Naive thymus-derived CD8-positive, alpha-beta T cell (primary cell): ENCODE measurements at regions not wholly inside any gene's neighbourhood (a gene's known extent, or its start where the extent isn't known, plus 50 kb on each side); places are given as distances from the start of the nearest gene placed in this dataset.
"Not testable (repeated sequence)": the region's sequence is repeated elsewhere in the genome, so short reads cannot be mapped to it uniquely, and the experiment has no call there.

ENCODE experiments used
- ATAC-seq, 2 donors: fragments of 150-1000 bp; cut with Tn5 transposase in 1 of 2; sonication (Bioruptor Pico), chemical (Tn5 transposase) in 1 of 2; 1 replicate in 1 of 2; 2 replicates in 1 of 2; pipeline ENCODE4 v1.10.0; 2021; ENCODE audit warnings: mild to moderate bottlenecking in 2 of 2, moderate library complexity in 2 of 2
- POLR2A ChIA-PET: fragments of 350-600 bp; sonication (Branson Sonifier 250); formaldehyde crosslinking; loops from one replicate; lab custom pipeline; 2021; ENCODE audit warnings: antibody characterized with exemption; lab: Charles Lee
- DNase-seq, 10 donors: peaks; one replicate each; pipeline versions ENCODE4 v3.0.0 to v3.0.0-alpha.2; 2020 to 2022
- H3K27ac Mint-ChIP-seq, 10 donors: one replicate each; pipeline ENCODE4 v1.8.0; 2020 to 2022; ENCODE audit warnings: mild to moderate bottlenecking in 10 of 10, mixed read lengths in 10 of 10, moderate library complexity in 4 of 10, inconsistent platforms in 1 of 10
- H3K27me3 Mint-ChIP-seq, 5 donors: one replicate each; pipeline ENCODE4 v1.8.0; 2021 to 2022; ENCODE audit warnings: mixed read lengths in 5 of 5
- H3K36me3 Mint-ChIP-seq, 3 donors: one replicate each; pipeline ENCODE4 v1.8.0; 2020 to 2022; ENCODE audit warnings: mixed read lengths in 3 of 3, mild to moderate bottlenecking in 2 of 3, inconsistent platforms in 1 of 3
- H3K4me1 Mint-ChIP-seq, 4 donors: one replicate each; pipeline ENCODE4 v1.8.0; 2021 to 2022; ENCODE audit warnings: mixed read lengths in 4 of 4
- H3K4me3 Mint-ChIP-seq, 10 donors: one replicate each; pipeline ENCODE4 v1.8.0; 2020 to 2022; ENCODE audit warnings: mild to moderate bottlenecking in 10 of 10, mixed read lengths in 10 of 10, moderate library complexity in 6 of 10, inconsistent platforms in 1 of 10
- H3K9me3 Mint-ChIP-seq, 9 donors: one replicate each; pipeline ENCODE4 v1.8.0; 2020 to 2022; ENCODE audit warnings: mixed read lengths in 9 of 9, mild to moderate bottlenecking in 3 of 9, inconsistent platforms in 1 of 9, moderate library complexity in 1 of 9

DNA sequence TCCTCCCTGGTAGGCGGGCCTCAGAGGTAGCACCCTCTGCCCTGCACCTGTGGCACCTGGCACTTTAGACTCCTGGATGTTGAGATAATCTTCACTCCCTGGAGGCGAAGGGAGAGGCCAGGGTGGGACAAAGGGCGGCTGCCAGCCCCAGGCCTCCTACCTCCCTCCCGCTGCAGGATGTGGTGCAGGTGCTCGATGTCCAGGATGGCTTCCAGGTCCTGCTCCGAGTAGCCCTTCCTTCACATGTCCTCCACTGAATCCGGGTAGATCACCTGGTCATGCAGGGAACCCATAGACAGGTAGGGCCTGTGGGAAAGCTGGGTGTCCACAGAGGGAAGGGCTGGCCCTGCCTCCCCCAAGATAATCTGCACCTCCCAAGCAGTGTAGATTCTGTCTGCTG, 1075.6 kb downstream of the RPIA start:
- DNase-seq, ATAC-seq, H3K4me3 Mint-ChIP-seq, POLR2A ChIA-PET, H3K27ac Mint-ChIP-seq, H3K4me1 Mint-ChIP-seq: not testable (repeated sequence)
- peaks cover 4 to 27% (median 14%) of the 10 kb centered on the region in 3 donors for H3K36me3 Mint-ChIP-seq
- peaks cover 0 to 58% (median 28%) of the 10 kb centered on the region in 9 donors for H3K9me3 Mint-ChIP-seq
- H3K27me3 Mint-ChIP-seq, result peaks cover 27 to 73% (median 53%) of the 10 kb centered on the region in 5 donors

DNA sequence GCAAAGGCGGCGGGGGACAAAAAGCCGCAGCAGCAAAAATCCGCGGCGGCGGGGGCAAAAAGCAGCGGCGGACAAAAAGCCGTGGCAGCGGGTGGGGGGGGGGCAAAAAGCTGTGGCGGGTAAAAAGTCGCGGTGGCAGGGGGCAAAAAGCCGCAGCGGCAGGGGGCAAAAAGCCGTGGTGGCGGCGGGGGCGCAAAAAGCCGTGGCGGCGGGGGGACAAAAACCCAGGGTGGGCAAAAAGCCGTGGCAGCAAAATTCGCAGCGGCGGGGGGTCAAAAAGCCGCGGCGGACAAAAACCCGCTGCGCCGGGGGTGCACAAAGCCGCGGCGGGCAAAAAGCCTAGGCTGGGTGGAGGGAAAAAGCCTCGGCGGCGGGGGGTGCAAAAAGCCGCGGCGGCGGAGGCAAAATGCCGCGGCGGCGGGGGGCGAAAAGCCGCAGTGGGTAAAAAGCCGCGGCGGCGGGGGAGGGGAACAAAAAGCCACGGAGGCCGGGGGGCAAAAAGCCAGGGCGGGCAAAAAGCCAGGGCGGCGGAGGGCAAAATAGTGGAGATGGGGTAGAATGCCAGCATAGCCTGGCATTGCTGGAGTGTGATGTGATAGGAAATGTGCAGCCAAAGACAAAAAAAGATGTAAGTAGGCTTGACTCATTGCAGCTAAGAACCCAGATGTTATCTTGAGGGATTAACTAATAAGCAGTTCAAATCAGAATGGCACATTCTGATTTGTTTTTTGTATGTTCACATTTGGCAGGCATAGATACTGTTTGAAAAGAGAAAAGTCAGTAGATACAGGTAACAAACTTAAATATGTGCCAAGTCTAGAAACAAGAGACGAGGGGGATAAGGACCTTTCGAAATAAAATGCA, 1076.3 kb downstream of the RPIA start:
- H3K27me3 Mint-ChIP-seq, result peaks cover 27 to 70% (median 51%) of the 10 kb centered on the region in 5 donors
- POLR2A ChIA-PET, result no interaction called here
- H3K4me1 Mint-ChIP-seq, result peaks cover 0 to 3% (median 1%) of the 10 kb centered on the region in 4 donors
- no peak overlapping the region for H3K4me3 Mint-ChIP-seq
- DNase-seq, result no peak
- H3K27ac Mint-ChIP-seq, result no peak overlapping the region
- H3K9me3 Mint-ChIP-seq, result peaks cover 0 to 60% (median 30%) of the 10 kb centered on the region in 9 donors
- no peak for ATAC-seq
- peaks cover 4 to 30% (median 14%) of the 10 kb centered on the region in 3 donors for H3K36me3 Mint-ChIP-seq

DNA sequence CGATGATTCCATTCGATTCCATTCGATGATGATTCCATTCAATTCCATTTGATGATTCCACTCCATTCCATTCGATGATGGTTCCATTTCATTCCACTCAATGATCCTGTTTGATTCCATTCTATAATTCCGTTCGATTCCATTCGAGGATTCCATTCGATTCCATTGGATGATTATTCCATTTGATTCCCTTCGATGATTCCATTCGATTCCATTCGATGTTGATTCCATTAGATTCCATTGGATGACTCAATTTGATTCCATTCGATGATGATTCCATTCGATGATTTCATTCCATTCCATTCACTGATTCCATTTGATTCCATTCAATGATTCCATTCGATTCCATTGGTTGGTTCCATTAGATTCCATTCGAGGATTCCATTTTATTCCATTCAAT, 1084.4 kb downstream of the RPIA start:
- ATAC-seq, result no peak
- Mint-ChIP-seq H3K36me3 (peaks cover 2 to 78% (median 22%) of the 10 kb centered on the region in 3 donors), H3K27ac (no peak overlapping the region)

DNA sequence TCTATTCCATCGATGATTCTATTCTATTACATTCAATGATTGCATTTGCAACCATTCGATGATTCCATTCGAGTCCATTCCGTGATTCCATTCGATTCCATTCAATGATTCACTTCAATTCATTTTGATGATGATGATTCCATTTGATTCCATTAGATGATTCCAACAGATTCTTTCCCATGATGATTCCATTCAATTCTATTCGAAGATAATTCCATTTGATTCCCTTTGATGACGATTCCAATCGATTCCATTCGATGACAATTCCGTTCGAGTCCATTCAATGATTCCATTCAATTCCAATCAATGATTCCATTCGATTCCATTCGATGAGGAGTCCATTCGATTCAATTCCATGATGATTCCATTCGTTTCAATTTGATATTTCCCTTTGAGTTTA, 1088.8 kb downstream of the RPIA start:
- H3K9me3 Mint-ChIP-seq, result peaks cover 24 to 100% (median 97%) of the 10 kb centered on the region in 9 donors
- H3K27ac Mint-ChIP-seq, result no peak overlapping the region
- no peak for ATAC-seq
- H3K4me1 Mint-ChIP-seq, result peaks cover 0 to 8% (median 0%) of the 10 kb centered on the region in 4 donors
- peaks cover 4 to 87% (median 27%) of the 10 kb centered on the region in 3 donors for H3K36me3 Mint-ChIP-seq
- H3K4me3 Mint-ChIP-seq, result no peak overlapping the region
- H3K27me3 Mint-ChIP-seq, result no peaks in the 10 kb centered on the region
- DNase-seq, result no peak
- POLR2A ChIA-PET, result no interaction called here

More for the DNA sequence above, 1084.4 kb downstream of the RPIA start:
- H3K4me1 Mint-ChIP-seq, result peaks cover 0 to 2% (median 0%) of the 10 kb centered on the region in 4 donors
- H3K4me3 Mint-ChIP-seq, result peak overlapping the region in 1 of 10 donors; percentile 4
- peaks cover 12 to 96% (median 89%) of the 10 kb centered on the region in 9 donors for H3K9me3 Mint-ChIP-seq
- no peak for DNase-seq
- peaks cover 0 to 4% (median under 1%) of the 10 kb centered on the region in 5 donors for H3K27me3 Mint-ChIP-seq
- POLR2A ChIA-PET, result no interaction called here

DNA sequence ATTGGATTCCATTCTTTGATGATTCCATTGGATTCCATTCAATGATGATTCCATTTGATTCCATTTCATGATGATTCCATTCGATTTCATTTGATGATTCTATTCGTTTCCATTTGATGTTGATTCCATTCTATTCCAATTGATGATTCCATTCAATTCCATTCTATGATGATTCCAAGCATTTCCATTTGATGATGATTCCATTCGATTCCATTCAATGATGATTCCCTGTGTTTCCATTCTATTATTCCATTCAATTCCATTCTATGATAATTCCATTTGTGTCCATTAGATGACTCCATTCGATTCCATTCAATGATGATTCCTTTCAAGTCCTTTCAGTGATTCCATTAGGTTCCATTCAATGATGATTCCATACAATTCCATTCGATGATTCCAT, 1090.5 kb downstream of the RPIA start:
- H3K27ac Mint-ChIP-seq, result no peak overlapping the region
- peaks cover 4 to 79% (median 22%) of the 10 kb centered on the region in 3 donors for H3K36me3 Mint-ChIP-seq
- DNase-seq, result no peak
- POLR2A ChIA-PET, result no interaction called here
- ATAC-seq, result no peak
- peaks cover 0 to 6% (median 0%) of the 10 kb centered on the region in 4 donors for H3K4me1 Mint-ChIP-seq
- H3K27me3 Mint-ChIP-seq, result no peaks in the 10 kb centered on the region
- peaks cover 24 to 100% (median 90%) of the 10 kb centered on the region in 9 donors for H3K9me3 Mint-ChIP-seq
- H3K4me3 Mint-ChIP-seq, result no peak overlapping the region

DNA sequence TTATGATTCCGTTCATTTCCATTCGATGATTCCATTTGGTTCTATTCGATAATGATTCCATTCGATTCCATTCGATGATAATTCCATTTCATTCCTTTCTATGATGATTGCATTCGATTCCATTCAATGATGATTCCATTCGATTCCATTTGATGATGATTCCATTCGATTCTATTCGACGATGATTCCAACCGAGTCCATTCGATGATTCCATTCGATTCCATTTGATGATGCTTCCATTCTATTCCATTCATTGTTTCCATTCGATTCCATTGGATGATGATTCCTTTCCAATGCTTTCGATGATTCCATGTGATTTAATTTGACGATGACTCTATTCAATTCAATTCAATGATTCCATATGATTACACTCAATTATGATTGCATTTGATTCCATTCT, 1093.5 kb downstream of the RPIA start:
- DNase-seq, result no peak
- peaks cover 21 to 100% (median 93%) of the 10 kb centered on the region in 9 donors for H3K9me3 Mint-ChIP-seq
- no peak overlapping the region for H3K27ac Mint-ChIP-seq
- H3K36me3 Mint-ChIP-seq, result peaks cover 4 to 74% (median 21%) of the 10 kb centered on the region in 3 donors
- no peak overlapping the region for H3K4me3 Mint-ChIP-seq
- POLR2A ChIA-PET, result no interaction called here
- ATAC-seq, result no peak
- no peaks in the 10 kb centered on the region for H3K27me3 Mint-ChIP-seq
- peaks cover 0 to 6% (median 0%) of the 10 kb centered on the region in 4 donors for H3K4me1 Mint-ChIP-seq

DNA sequence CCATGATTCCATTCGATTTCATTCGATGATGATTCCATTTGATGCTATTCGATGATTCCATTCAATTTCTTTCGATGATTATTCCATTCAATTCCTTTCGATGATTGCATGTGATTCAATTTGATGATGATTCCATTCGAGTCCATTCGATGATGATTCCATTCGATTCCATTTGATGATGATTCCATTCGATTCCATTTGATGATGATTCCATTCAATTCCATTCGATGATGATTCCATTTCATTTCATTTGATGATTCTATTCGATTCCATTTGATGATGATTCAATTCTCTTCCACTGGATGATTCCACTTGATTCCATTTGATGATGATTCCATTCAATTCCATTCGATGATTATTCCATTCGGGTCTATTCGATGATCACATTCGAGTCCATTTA, 1094.1 kb downstream of the RPIA start:
- H3K4me1 Mint-ChIP-seq, result not testable (repeated sequence)

DNA sequence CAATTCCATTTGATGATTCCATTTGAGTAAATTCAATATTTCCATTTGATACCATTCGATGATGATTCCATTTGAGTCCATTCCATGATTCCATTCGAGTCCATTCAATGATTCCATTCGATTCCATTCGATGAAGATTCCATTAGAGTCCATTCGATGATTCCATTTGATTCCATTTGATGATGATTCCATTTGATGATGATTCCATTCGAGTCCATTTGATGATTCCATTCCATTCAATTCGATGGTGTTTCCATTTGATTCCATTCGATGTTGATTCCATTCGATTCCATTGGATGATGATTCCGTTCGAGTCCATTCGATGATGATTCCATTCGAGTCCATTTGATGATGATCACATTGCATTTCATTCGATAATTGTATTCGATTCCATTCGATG, 1095.2 kb downstream of the RPIA start:
- H3K4me3 Mint-ChIP-seq, H3K27ac Mint-ChIP-seq, POLR2A ChIA-PET, ATAC-seq, H3K4me1 Mint-ChIP-seq, H3K27me3 Mint-ChIP-seq, DNase-seq: not testable (repeated sequence)
- Mint-ChIP-seq H3K36me3 (peaks cover 2 to 69% (median 19%) of the 10 kb centered on the region in 3 donors), H3K9me3 (peaks cover 7 to 100% (median 91%) of the 10 kb centered on the region in 9 donors)

More for the DNA sequence above, 1094.1 kb downstream of the RPIA start:
- ATAC-seq, H3K27me3 Mint-ChIP-seq, DNase-seq, H3K27ac Mint-ChIP-seq, H3K4me3 Mint-ChIP-seq, POLR2A ChIA-PET: not testable (repeated sequence)
- Mint-ChIP-seq H3K36me3 (peaks cover 4 to 74% (median 24%) of the 10 kb centered on the region in 3 donors), H3K9me3 (peaks cover 16 to 100% (median 93%) of the 10 kb centered on the region in 9 donors)

DNA sequence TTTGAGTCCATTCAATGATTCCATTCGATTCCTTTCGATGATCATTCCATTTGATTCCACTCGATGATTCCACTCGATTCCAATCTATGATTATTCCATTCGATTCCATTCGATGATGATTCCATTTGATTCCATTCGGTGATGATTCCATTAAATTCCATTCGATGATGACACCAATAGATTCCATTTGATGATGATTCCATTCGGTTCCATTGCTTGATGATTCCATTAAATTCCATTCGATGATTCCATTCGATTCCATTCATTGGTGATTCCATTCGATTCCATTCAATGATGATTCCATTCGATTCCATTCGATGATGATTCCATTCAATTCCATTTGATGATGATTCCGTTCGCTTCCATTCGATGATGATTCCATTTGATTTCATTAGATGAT, 1104.1 kb downstream of the RPIA start:
- H3K4me3 Mint-ChIP-seq, H3K4me1 Mint-ChIP-seq, H3K27me3 Mint-ChIP-seq, POLR2A ChIA-PET, ATAC-seq, H3K27ac Mint-ChIP-seq, DNase-seq: not testable (repeated sequence)
- Mint-ChIP-seq H3K36me3 (peaks cover 3 to 58% (median 25%) of the 10 kb centered on the region in 3 donors), H3K9me3 (peaks cover 27 to 99% (median 86%) of the 10 kb centered on the region in 9 donors)

DNA sequence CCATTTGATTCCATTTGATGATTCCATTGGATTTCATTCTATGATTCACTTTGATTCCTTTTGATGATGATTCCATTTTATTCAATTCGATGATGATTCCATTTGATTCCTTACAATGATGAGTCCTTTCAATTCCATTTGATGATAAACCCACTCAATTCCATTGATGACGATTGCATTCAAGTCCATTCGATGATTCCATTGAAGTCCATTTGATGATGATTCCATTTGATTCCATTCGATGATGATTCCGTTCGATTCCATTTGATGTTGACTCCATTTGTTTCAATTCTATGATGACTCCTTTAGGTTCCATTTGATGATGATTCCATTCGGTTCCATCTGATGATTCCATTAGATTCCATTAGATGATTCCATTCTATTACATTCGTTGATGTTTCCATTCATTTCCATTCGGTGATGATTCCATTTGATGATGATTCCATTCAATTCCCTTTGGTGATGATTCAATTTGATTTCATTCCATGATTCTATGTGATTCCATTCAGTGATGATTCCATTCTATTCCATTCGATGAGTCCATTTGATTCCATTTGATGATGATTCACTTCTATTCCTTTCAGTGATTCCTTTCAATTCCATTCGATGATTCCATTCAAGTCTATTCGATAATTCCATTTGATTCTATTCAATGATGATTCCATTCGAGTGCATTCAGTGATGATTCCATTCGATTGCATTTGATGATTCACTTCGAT, 1106.0 kb downstream of the RPIA start:
- no peaks in the 10 kb centered on the region for H3K27me3 Mint-ChIP-seq
- peaks cover 16 to 100% (median 90%) of the 10 kb centered on the region in 9 donors for H3K9me3 Mint-ChIP-seq
- POLR2A ChIA-PET, result no interaction called here
- no peak for ATAC-seq
- H3K27ac Mint-ChIP-seq, result no peak overlapping the region
- DNase-seq, result no peak
- H3K4me1 Mint-ChIP-seq, result no peaks in the 10 kb centered on the region
- no peak overlapping the region for H3K4me3 Mint-ChIP-seq
- peaks cover 0 to 63% (median 21%) of the 10 kb centered on the region in 3 donors for H3K36me3 Mint-ChIP-seq

DNA sequence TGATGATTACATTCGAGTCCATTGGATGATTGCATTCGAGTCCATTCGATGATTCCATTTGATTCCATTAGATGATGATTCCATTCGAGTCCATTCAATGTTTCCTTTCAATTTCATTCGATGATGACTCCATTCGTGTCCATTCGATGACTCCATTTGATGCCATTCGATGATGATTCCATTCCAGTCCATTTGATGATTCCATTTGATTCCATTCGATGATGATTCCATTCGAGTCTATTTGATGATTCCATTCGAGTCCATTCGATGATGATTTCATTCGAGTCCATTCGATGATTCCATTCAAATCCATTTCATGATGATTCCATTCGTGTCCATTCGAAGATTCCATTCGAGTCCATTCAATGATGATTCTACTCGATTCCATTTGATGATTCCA, 1109.7 kb downstream of the RPIA start:
- H3K27ac Mint-ChIP-seq, ATAC-seq, H3K4me3 Mint-ChIP-seq, POLR2A ChIA-PET, DNase-seq, H3K4me1 Mint-ChIP-seq, H3K27me3 Mint-ChIP-seq: not testable (repeated sequence)
- peaks cover 24 to 100% (median 97%) of the 10 kb centered on the region in 9 donors for H3K9me3 Mint-ChIP-seq
- peaks cover under 1 to 76% (median 36%) of the 10 kb centered on the region in 3 donors for H3K36me3 Mint-ChIP-seq

DNA sequence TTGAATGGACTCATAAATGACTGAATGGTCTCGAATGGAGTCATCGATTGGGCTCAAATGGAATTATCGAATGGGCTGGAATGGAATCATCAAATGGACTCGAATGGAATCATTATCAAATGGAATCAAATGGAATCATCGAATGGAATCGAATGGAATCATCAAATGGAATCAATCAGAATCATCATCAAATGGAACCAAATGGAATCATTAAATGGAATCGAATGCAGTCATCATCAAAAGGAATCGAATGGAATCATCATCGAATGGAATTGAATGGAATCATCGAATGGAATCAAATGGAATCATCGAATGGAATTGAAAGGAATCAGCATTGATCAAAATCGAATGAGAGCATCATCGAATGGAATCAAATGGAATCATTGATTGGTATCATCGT, 1114.9 kb downstream of the RPIA start:
- H3K4me3 Mint-ChIP-seq, H3K27me3 Mint-ChIP-seq, DNase-seq, H3K4me1 Mint-ChIP-seq, POLR2A ChIA-PET, H3K27ac Mint-ChIP-seq, ATAC-seq: not testable (repeated sequence)
- Mint-ChIP-seq H3K9me3 (peaks cover 22 to 92% (median 72%) of the 10 kb centered on the region in 9 donors), H3K36me3 (peaks cover 3 to 69% (median 26%) of the 10 kb centered on the region in 3 donors)
